Keratinocyte (primary cell): ENCODE measurements at regions not wholly inside any gene's neighbourhood (a gene's known extent, or its start where the extent isn't known, plus 50 kb on each side); places are given as distances from the start of the nearest gene placed in this dataset.

ENCODE experiments used
- DNase-seq: peaks from one replicate; pipeline ENCODE4 v3.0.0-alpha.2; 2011; ENCODE audit warnings: low read depth, missing footprints, low spot score
- FAIRE-seq: peaks from 2 replicates; lab custom pipeline; 2011; peaks lifted over from hg19 to GRCh38; lab: Jason Lieb, UNC
- H2AFZ ChIP-seq: 2 replicates; pipeline ENCODE4 v1.6.0; 2012; ENCODE audit warnings: low read length, control low read depth, inconsistent platforms; ENCODE audit not compliant: control insufficient read depth
- H3K27ac ChIP-seq: 2 replicates; pipeline ENCODE4 v1.5.1; 2011; ENCODE audit warnings: low read length; ENCODE audit not compliant: control insufficient read depth, insufficient read depth
- H3K27me3 ChIP-seq: 3 replicates; pipeline ENCODE4 v1.6.0; 2011; ENCODE audit warnings: low read length; ENCODE audit not compliant: control insufficient read depth, insufficient read depth; ENCODE audit errors: extremely low read depth
- H3K36me3 ChIP-seq, 2 experiments: 2 replicates in 1 of 2; 3 replicates in 1 of 2; pipeline ENCODE4 v1.5.1; 2011; ENCODE audit warnings: low read length in 2 of 2, mild to moderate bottlenecking in 1 of 2; ENCODE audit not compliant: control insufficient read depth in 2 of 2, insufficient read depth in 2 of 2; ENCODE audit errors: extremely low read depth in 1 of 2
- H3K4me1 ChIP-seq: 3 replicates; pipeline ENCODE4 v1.5.1; 2011; ENCODE audit warnings: low read length; ENCODE audit not compliant: control insufficient read depth, insufficient read depth; ENCODE audit errors: extremely low read depth
- H3K4me2 ChIP-seq: 3 replicates; pipeline ENCODE4 v1.6.0; 2011; ENCODE audit warnings: low read depth, low read length; ENCODE audit not compliant: control insufficient read depth, insufficient read depth; ENCODE audit errors: extremely low read depth
- H3K4me3 ChIP-seq, 3 experiments: fragments of 200-600 bp in 1 of 3; sonication (generic) in 1 of 3; 2 replicates in 2 of 3; 3 replicates in 1 of 3; pipeline ENCODE4 v1.5.1; 2011 to 2016; ENCODE audit warnings: low read length in 3 of 3, mild to moderate bottlenecking in 3 of 3, control low read depth in 2 of 3, inconsistent platforms in 1 of 3, low read depth in 1 of 3, mixed read lengths in 1 of 3, mixed run types in 1 of 3, moderate library complexity in 1 of 3; ENCODE audit not compliant: control insufficient read depth in 2 of 3, insufficient read depth in 2 of 3; ENCODE audit errors: extremely low read depth in 1 of 3
- H3K79me2 ChIP-seq: 2 replicates; pipeline ENCODE4 v1.6.0; 2012; ENCODE audit warnings: low read length; ENCODE audit not compliant: control insufficient read depth, insufficient read depth
- H3K9ac ChIP-seq: 3 replicates; pipeline ENCODE4 v1.6.0; 2011; ENCODE audit warnings: low read length; ENCODE audit not compliant: control insufficient read depth, insufficient read depth; ENCODE audit errors: extremely low read depth
- H3K9me1 ChIP-seq: 3 replicates; pipeline ENCODE4 v1.6.0; 2011; ENCODE audit warnings: low read length; ENCODE audit not compliant: control insufficient read depth, insufficient read depth; ENCODE audit errors: extremely low read depth
- H3K9me3 ChIP-seq: 2 replicates; pipeline ENCODE4 v1.5.1; 2012; ENCODE audit warnings: low read depth, low read length; ENCODE audit not compliant: control insufficient read depth
- H4K20me1 ChIP-seq: 3 replicates; pipeline ENCODE4 v1.6.0; 2011; ENCODE audit warnings: low read length; ENCODE audit not compliant: control insufficient read depth, insufficient read depth; ENCODE audit errors: extremely low read depth
- CTCF ChIP-seq, 3 experiments: IDR thresholded peaks in 1 of 3; conservative IDR thresholded peaks in 1 of 3; optimal IDR thresholded peaks in 1 of 3; 2 replicates in 2 of 3; 3 replicates in 1 of 3; pipeline versions ENCODE3 to v1.5.1; 2011; ENCODE audit warnings: low read length in 3 of 3, mild to moderate bottlenecking in 3 of 3, moderate library complexity in 2 of 3, control low read depth in 1 of 3, inconsistent platforms in 1 of 3; ENCODE audit not compliant: insufficient read depth in 2 of 3; ENCODE audit errors: extremely low read depth in 1 of 3
- EZH2 ChIP-seq: IDR thresholded peaks from one replicate; pipeline ENCODE4 v1.6.1; 2012; ENCODE audit warnings: inconsistent platforms, mild to moderate bottlenecking, low read length, moderate library complexity
- dilution Hi-C: fragments of 300-500 bp; cut with MboI; formaldehyde crosslinking; loops from one replicate; pipeline ENCODE4 v1.7.0; 2020; ENCODE audit warnings: low sequenced_read_pairs; ENCODE audit not compliant: extremely low pct_ligation_motif_present

GRCh38 chr6:15804164-15805154, 141.6 kb upstream of the DTNBP1 start:
- no peak overlapping the region for H3K4me2 ChIP-seq
- TF ChIP-seq EZH2 (no peak), CTCF (optimal IDR thresholded peaks at IDR 0.05 in 1 of 3, IDR thresholded peaks at IDR 0.05 in 1 of 3, conservative IDR thresholded peaks at IDR 0.05 in 1 of 3; ENCODE audit: extremely low read depth in 1 of 3, insufficient read depth in 2 of 3, low read length in 3 of 3) (no peak)
- H2AFZ ChIP-seq: no peak overlapping the region
- no peak for DNase-seq
- dilution Hi-C loops: no loop called here
- H3K79me2 ChIP-seq: no peaks in the 10 kb centered on the region
- H3K9ac ChIP-seq: no peak overlapping the region
- H3K27me3 ChIP-seq: no peaks in the 10 kb centered on the region
- FAIRE-seq: no peak
- no peak overlapping the region for H3K27ac ChIP-seq
- no peaks in the 10 kb centered on the region for H3K36me3 ChIP-seq
- H3K4me1 ChIP-seq: no peaks in the 10 kb centered on the region
- no peak overlapping the region for H3K4me3 ChIP-seq
- no peaks in the 10 kb centered on the region for H3K9me1 ChIP-seq
- H3K9me3 ChIP-seq: no peaks in the 10 kb centered on the region
- H4K20me1 ChIP-seq: no peaks in the 10 kb centered on the region

GRCh38 chr6:15802466-15802865, 139.6 kb upstream of the DTNBP1 start:
- DNase-seq (no peak), FAIRE-seq (no peak)
- H3K9me1 ChIP-seq: no peaks in the 10 kb centered on the region
- TF ChIP-seq EZH2 (no peak), CTCF (optimal IDR thresholded peaks at IDR 0.05 in 1 of 3, IDR thresholded peaks at IDR 0.05 in 1 of 3, conservative IDR thresholded peaks at IDR 0.05 in 1 of 3; ENCODE audit: extremely low read depth in 1 of 3, insufficient read depth in 2 of 3, low read length in 3 of 3) (no peak)
- dilution Hi-C loops: no loop called here
- H3K9ac ChIP-seq: no peak overlapping the region
- H2AFZ ChIP-seq: no peak overlapping the region
- no peaks in the 10 kb centered on the region for H3K27me3 ChIP-seq
- H3K4me3 ChIP-seq: no peak overlapping the region
- H3K36me3 ChIP-seq: no peaks in the 10 kb centered on the region
- H3K9me3 ChIP-seq: no peaks in the 10 kb centered on the region
- no peaks in the 10 kb centered on the region for H3K79me2 ChIP-seq
- no peak overlapping the region for H3K4me2 ChIP-seq
- H3K4me1 ChIP-seq: no peaks in the 10 kb centered on the region
- no peaks in the 10 kb centered on the region for H4K20me1 ChIP-seq
- H3K27ac ChIP-seq: no peak overlapping the region
